ENCODE measurements at regions not wholly inside any gene's neighbourhood (a gene's known extent, or its start where the extent isn't known, plus 50 kb on each side); places are given as distances from the start of the nearest gene placed in this dataset.

DNA sequence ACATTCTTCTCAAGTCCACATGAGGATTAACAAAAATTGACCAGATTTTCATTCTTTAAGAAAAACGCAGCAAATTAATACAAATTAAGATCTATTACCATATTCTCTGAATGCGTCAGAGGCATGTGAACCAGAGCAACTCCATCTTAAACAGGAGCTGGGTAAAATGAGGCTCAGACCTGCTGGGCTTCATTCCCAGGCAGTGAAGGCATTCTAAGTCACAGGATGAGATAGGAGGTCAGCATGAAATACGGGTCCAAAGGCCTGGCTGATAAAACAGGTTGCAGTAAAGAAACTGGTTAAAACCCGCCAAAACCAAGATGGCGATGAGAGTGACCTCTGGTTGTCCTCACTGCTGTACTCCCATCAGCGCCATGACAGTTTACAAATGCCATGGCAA, 217.6 kb downstream of the RDH14 start:
- Histone ChIP-seq H3K36me3 (replicated peaks in 1 of 2; ENCODE audit: control extremely low read depth in 1 of 2, control insufficient read depth in 1 of 2, extremely low read depth in 1 of 2, insufficient read depth in 2 of 2, low read length in 1 of 2) (no peaks in the 10 kb centered on the region), H3K9me3 (ENCODE audit: control extremely low read depth in 1 of 3, control insufficient read depth in 2 of 3, insufficient read depth in 1 of 3, low read length in 2 of 3) (no peaks in the 10 kb centered on the region), H3K79me2 (ENCODE audit: control insufficient read depth, insufficient read depth, low read length) (no peaks in the 10 kb centered on the region), H2AFZ (ENCODE audit: insufficient read depth, low read depth, low read length, poor library complexity, severe bottlenecking) (no peak overlapping the region), H3K4me2 (replicated peaks; ENCODE audit: low read depth, low read length, poor library complexity, severe bottlenecking) (no peak overlapping the region), H3K27me3 (replicated peaks in 1 of 4; ENCODE audit: control extremely low read depth in 1 of 4, control insufficient read depth in 3 of 4, insufficient read depth in 4 of 4, low read length in 3 of 4) (no peaks in the 10 kb centered on the region), H3K4me1 (ENCODE audit: control insufficient read depth in 2 of 2, insufficient read depth in 2 of 2, low read length in 2 of 2) (no peaks in the 10 kb centered on the region), H4K20me1 (ENCODE audit: control insufficient read depth, insufficient read depth, low read length, poor library complexity, severe bottlenecking) (no peaks in the 10 kb centered on the region), H3K9ac (ENCODE audit: low read length) (no peak overlapping the region), H3K27ac (ENCODE audit: low read length in 2 of 2) (no peak overlapping the region), H3K4me3 (ENCODE audit: control extremely low read depth in 1 of 5, extremely low read depth in 1 of 5, insufficient read depth in 1 of 5, low read depth in 2 of 5, low read length in 4 of 5) (no peak overlapping the region)
- TF ChIP-seq CTCF (IDR thresholded peaks at IDR 0.05): no peak
- TF ChIP-seq EZH2 (IDR thresholded peaks at IDR 0.05; ENCODE audit: borderline replicate concordance, insufficient read depth, low read depth, low read length, poor library complexity, severe bottlenecking): no peak
- ATAC-seq (ENCODE audit: low read depth): no peak
- POLR2A ChIA-PET: no interaction called here
- intact Hi-C loops (cut with micrococcal nuclease): no loop called here
- Mint-ChIP-seq H3K4me3 (no peak overlapping the region), H3K9me3 (ENCODE audit: insufficient read depth) (no peaks in the 10 kb centered on the region), H3K27ac (no peak overlapping the region), H3K27me3 (peaks cover 4% of the 10 kb centered on the region), H3K4me1 (no peaks in the 10 kb centered on the region)
- 98% methylated on average over 4 of the region's 6 CpGs for WGBS (ENCODE audit: insufficient coverage)
- DNase-seq: no peak
- CTCF ChIA-PET: no interaction called here

- Histone ChIP-seq H2AFZ (ENCODE audit: insufficient read depth, low read depth, low read length, poor library complexity, severe bottlenecking) (no peak overlapping the region), H3K27ac (ENCODE audit: low read length in 2 of 2) (no peak overlapping the region), H3K4me1 (ENCODE audit: control insufficient read depth in 2 of 2, insufficient read depth in 2 of 2, low read length in 2 of 2) (no peaks in the 10 kb centered on the region), H4K20me1 (ENCODE audit: control insufficient read depth, insufficient read depth, low read length, poor library complexity, severe bottlenecking) (no peaks in the 10 kb centered on the region), H3K36me3 (replicated peaks in 1 of 2; ENCODE audit: control extremely low read depth in 1 of 2, control insufficient read depth in 1 of 2, extremely low read depth in 1 of 2, insufficient read depth in 2 of 2, low read length in 1 of 2) (no peaks in the 10 kb centered on the region), H3K4me3 (ENCODE audit: control extremely low read depth in 1 of 5, extremely low read depth in 1 of 5, insufficient read depth in 1 of 5, low read depth in 2 of 5, low read length in 4 of 5) (no peak overlapping the region), H3K9ac (ENCODE audit: low read length) (no peak overlapping the region), H3K9me3 (ENCODE audit: control extremely low read depth in 1 of 3, control insufficient read depth in 2 of 3, insufficient read depth in 1 of 3, low read length in 2 of 3) (no peaks in the 10 kb centered on the region), H3K4me2 (replicated peaks; ENCODE audit: low read depth, low read length, poor library complexity, severe bottlenecking) (no peak overlapping the region), H3K79me2 (ENCODE audit: control insufficient read depth, insufficient read depth, low read length) (no peaks in the 10 kb centered on the region), H3K27me3 (replicated peaks in 1 of 4; ENCODE audit: control extremely low read depth in 1 of 4, control insufficient read depth in 3 of 4, insufficient read depth in 4 of 4, low read length in 3 of 4) (peaks cover 0 to 4% (median 0%) of the 10 kb centered on the region in 4 experiments)
- TF ChIP-seq EZH2 (IDR thresholded peaks at IDR 0.05; ENCODE audit: borderline replicate concordance, insufficient read depth, low read depth, low read length, poor library complexity, severe bottlenecking) (no peak), CTCF (IDR thresholded peaks at IDR 0.05) (no peak)
- Mint-ChIP-seq H3K27ac (no peak overlapping the region), H3K9me3 (ENCODE audit: insufficient read depth) (no peaks in the 10 kb centered on the region), H3K4me3 (no peak overlapping the region), H3K27me3 (peaks cover 7% of the 10 kb centered on the region), H3K4me1 (no peaks in the 10 kb centered on the region)
- WGBS (ENCODE audit: insufficient coverage): no CpG with 5 or more reads among the region's 1 CpG
- intact Hi-C loops (cut with micrococcal nuclease): no loop called here
- ChIA-PET POLR2A (no interaction called here), CTCF (no interaction called here)
- DNase-seq (no peak), ATAC-seq (ENCODE audit: low read depth) (no peak)
Measured at GRCh38 chr2:18339326-18339725, 221.1 kb downstream of the RDH14 start.

Data from B cell (primary cell).